HG03342 (cell line): ENCODE measurements at regions not wholly inside any gene's neighbourhood (a gene's known extent, or its start where the extent isn't known, plus 50 kb on each side); places are given as distances from the start of the nearest gene placed in this dataset.

ENCODE experiments used
- ATAC-seq: cut with Tn5 transposase; IDR thresholded peaks from one replicate; pipeline ENCODE4 v1.9.1; 2021; ENCODE audit warnings: mild to moderate bottlenecking, moderate library complexity; ENCODE audit not compliant: unreplicated experiment

DNA sequence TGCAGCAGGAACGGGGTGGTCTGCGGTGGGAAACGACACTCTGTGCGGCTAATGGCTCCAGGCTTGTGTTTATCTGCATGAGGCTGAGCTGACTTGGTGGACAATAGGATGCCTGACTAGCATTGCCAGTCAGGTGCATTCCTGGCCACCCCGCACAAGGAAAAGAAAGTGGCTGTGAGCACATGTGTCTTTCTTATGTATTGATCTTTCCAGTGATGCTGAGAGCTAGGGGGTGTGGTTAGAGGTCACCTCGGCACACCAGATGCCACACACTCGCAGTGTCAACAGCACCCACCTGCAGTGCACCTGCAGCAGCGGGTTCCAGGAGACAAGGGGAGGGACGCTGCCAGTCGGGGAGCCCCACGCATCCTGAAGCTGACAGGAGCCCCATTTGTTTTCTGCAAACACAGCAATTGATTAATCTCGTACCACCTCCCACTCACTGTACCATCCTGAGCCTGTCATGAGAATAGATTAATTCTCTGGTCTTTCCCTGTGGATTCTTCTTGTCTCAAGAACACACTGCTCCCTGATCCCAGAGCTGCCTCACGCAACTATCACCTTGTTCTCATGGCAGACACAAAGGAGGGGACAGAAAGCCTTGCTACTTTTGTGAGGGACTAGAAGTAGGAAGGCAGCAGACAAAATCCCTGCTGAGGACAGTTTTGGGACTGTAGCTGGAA lies 251.7 kb upstream of the WWC1 start:
- no peak for ATAC-seq

DNA sequence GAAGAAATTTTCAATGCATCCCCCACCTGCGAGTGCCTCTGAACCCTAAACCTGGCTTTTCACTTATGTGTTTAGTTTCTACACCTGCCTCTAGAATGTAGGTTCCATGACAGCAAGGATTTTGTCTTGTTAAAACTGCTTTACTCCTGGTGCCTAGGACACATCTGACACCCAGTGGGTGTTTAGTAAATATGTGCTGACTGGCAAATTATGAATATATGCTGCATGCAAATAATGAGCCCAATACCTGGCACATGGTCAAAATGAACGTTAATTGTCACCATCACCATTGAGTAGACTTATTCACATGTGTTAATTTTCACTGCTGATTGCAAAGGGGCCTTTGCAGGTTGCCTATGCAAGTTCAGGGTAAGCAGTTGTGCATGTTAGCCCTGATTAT lies 249.9 kb upstream of the WWC1 start:
- ATAC-seq: no peak

DNA sequence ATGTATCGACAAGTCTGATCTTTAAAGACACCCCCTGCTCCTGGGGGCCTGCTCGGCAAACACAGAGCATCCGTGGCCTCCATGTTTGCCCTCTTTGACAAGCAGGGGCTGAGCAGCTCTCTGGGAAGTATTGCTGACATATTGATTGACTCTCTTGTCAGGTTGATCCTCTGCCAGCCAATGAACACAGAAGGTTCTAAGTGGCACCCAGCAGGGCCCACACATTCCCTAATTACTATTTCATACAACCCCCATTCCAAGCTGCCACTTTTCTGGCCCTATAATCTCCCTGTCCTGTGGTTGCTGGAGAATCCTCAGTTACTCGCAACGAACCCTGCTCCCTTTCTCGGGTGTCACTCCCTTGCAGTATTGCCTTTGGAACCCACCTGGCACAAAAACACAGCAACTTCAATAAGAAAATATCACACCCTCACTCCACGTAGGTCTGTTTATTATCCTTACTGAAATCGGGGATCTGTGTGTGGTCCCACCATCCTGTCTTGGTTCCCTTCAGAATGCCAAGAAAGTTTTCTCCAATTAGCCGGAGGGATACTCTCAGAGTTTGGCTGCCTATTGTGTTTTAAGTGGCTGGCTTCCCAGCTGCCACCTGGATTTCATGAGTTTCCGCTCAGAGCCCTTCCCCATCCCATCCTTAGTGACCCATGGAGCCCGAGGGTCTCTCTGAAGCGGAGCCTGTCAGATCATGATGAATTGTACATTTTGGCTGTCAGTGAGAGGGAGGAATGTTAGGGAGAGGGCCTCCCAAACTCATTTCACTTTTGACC lies 249.0 kb upstream of the WWC1 start:
- no peak for ATAC-seq

DNA sequence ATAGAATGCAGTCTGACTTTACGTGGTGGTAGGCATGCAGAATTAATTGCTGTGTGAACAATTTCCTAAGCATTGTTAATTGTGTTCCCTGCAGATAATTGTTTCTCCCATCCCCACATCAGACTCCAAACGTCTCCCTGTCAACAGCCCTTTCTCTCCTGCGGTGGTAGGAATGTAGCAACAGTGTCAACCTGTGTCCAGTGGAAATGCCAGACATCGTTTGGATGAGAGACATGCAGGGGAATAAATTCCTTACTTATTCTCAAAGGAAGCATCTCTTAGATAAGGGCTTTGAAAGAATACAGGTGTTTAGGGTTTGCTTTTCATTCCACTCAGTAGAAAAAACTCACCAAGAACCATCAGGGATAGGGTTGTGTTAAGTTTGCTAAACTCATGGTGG lies 245.3 kb upstream of the WWC1 start:
- no peak for ATAC-seq

DNA sequence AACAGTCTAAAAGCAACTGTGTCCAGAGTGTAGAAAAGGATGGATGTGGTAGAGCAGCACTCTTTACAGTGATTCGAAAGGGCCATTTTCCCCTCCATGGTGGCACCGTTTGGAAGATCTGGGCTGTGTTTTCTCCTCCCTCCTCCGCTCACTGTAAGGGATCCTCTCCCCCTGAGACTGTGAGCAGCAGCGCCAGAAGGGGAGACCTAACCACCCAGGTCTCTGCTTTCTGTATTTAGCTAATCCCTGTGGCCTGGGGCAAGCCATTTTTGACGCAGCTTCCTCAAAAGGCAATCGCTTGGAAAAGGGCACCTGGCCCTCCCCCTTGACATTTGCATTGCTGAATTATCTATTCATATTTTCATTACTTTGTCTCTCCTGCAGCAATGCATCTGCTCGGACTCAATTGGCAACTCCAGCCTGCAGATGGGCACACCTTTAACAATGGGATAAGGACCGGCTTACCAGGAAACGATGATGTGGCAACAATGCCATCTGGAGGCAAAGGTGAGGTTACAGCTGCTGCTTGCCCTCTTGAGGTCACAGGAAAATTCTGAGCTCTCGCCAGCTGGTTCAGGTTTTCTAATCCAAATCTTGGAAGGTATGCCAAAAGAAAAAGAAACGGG lies 244.3 kb upstream of the WWC1 start:
- peak; percentile 50 for ATAC-seq

DNA sequence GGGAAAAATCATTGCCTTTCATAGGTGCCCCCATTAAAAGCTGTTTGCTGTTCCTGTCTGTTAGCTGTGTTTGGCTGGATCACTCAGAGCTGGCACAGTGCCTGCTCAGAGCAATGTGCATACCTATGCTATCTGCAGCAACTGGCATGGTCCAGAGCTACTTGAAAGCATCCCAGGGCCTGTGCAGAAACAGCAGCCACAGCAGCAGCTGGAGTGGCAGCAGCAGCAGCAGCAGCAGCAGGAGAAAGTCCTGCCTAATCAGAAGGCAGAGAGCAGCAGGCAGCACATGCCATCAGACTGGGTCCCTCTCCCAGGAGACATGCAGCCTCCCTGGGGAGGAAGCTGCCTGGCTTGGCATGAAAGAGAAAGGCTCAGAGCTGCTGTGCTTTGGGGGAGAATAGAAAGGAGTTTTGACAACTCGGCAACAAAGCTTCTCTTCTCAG lies 243.8 kb upstream of the WWC1 start:
- peak; percentile 18 for ATAC-seq

DNA sequence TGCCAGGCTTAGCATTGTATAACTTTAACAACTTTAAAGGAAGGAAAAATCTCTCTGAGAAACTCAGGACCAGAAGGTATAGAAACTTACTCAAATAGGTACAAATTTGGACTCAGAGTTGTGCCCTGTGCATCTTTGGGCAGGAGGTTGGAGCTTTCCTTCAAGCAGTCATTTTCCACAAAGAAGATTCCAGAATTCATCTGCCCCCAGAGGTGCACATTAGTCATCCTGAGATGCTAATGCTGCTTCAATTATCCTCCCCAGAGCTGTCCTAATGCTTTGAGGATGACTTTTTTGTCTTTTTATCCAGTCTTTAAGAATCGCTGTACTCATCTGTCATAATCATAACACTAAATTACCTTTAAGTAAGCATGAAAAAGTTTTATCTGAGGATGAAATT lies 243.0 kb upstream of the WWC1 start:
- ATAC-seq: no peak

DNA sequence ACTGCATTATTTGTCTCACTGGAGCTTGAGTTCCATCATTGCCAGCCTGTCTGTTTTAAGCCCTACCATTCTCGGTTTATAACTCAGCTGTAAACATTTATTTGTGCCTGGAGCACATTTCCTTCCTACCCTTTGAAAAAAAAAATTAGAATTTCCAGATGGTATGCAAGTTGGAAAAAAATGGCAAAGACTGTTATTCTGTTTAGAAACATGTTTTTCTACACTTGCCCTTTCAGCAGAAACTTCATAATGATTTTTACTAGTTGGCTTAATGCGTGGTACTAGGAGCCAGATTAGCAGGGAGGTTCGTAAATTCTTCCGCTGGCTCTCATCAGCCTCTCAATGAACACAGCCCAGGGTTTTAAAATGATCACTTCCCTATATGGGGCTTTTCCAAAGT lies 238.8 kb upstream of the WWC1 start:
- ATAC-seq: no peak

DNA sequence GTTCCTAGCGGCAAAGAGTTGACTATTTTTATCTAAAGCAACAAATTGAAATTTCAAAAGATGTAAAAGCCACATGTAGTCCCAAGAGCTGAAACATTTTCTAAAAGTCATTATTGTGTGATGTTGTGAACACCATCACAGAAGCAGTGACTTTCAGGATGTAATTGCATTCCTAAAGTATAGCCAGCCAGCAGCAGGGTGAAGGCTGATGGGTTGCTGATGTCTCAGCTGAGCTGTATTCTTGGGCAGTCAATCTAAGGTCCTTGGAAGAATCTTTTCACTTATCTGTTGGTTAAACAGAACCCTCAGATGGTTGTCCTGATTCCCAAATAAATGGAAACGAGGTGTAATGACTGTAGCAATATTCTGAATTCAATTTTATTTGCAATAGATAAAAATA lies 237.4 kb upstream of the WWC1 start:
- no peak for ATAC-seq

DNA sequence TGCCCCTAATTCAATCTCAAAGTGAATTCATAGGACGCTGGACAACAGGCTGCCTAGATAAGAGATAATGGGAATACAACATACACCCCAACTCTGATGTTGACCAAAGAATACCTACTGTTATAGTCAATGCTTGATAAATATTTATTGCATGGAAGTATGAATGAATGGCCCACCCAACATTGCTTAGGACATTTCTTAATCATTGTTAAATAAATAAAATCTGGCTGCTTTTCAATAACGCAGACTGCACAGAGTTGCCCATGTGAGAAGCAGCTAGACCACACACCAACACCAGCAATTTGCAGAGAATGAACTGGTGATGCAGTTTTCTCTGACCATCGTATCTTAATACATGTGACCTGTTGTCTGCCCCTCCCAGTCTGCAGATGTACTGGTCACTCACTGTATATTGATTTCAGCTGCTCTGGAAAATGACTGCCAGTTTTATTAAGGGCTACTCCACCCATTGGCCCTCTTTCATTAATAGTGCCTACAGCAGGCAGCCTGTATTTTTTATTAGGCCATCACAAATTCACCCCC lies 236.2 kb upstream of the WWC1 start:
- ATAC-seq: no peak

DNA sequence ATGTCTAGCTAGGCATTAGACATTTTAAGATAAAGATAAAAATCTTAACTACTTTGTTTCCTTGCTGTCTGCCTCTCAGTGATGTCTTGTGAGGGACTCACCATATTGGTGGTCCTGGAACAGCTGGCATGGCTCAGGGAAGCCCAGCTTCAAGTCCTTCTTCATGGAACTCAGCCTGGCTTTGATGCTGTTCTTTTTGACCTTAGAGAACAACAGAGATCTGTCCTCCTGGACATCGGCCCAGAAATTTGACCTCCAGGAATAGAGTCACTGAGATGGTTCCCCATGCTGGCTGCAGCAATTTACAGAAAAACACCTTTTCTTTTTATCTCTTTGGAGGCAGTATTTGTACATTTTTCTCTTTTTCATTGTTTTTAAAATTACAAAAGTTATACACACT lies 235.5 kb upstream of the WWC1 start:
- no peak for ATAC-seq

DNA sequence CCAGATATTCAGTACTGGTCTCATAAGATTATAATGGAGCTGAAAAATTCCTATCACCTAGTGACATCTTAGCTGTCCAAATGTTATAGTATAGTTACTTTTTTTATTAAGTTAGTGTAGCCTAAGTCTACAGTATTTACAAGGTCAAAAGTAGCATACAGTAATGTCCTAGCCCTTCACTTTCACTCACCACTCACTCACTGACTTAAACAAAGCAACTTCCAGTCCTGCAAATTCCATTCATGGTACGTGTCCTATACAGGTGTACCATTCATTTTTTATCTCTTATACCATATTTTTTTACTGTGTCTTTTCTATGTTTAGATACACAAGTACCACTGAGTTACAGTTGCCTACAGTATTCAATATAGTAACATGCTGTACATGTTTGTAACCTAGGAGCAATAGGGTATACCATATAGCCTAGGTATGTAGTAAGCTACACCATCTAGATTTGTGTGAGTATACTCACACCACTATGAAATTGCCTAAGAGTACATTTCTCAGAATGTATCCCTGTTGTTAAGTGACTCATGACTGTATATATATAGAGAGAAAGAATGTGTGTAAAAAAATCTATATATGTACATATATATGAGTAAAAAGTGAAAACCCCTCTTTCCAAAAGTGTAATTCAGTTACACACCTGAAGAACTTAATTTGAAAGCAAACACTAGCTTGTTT lies 234.8 kb upstream of the WWC1 start:
- no peak for ATAC-seq

DNA sequence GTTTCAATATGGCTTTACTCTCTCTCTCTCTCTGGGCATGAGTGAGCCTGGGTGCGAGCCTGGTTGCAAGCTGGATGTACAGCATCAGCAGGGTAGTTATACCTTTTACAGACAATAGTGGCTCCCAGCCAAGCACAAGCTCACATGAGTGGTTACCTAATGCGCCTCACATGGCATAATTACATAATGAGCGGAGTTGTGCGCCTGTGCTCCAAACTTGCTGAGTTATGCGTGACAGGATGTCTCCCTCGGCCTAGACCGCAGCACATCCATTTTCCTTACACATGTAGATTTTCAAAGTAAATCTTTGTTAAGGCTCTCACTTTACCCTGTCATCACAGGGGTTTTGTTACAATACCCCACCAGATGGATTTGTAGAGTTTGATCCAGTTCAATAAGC lies 233.5 kb upstream of the WWC1 start:
- ATAC-seq: no peak

DNA sequence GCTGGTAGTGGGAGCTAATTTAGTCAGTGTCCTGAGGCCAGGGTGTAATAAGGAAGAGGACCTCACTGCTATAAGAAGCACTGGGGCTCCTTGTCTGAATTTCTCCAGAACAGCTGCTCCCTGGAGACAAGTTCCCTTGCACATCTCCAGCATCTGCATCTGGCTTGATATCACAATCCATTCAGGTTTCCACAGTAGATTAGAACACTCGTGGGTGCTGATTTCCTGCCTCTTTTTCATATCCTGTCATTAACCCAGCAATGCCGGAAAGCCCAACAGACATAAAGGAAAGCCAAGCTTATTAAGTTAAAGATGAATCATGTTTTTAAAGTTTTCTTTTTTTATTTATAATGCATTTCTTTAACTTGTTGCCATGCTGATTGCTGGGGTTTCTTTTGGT lies 232.3 kb upstream of the WWC1 start:
- no peak for ATAC-seq

DNA sequence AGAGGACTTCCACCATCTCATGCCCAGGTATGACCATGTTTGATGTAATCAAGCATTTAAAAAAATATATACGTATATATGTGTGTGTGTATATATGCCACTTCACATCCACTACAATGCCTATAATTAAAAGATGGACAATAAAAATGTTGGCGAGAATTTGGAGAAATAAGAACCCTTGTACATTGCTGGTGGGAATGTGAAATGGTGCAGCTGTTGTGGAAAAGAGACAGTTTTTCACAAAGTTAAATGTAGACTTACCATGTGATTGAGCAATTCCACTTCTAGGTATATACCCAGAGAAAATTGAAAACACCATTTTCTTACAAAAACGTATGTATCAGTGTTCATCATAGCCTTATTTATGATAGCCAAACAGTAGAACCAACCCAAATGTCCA lies 229.2 kb upstream of the WWC1 start:
- no peak for ATAC-seq

DNA sequence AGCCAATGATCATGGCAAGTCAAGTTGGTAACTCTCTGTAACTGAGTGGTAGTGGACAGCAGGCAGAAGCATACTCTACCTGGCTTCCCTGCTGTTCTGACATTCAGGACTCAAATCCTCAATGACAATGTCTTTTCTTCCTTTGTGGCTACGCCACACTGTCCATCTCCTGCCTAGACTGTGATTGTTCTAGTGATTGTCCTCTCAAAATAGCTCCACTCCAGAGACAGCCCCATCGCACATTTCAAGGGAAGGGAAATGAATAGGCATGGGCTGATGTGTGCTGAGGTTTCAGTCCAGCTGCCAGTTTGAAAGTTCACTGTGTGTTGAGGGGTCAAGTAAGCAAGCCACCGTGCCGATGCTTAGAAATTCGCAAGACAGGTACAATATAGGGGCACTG lies 227.0 kb upstream of the WWC1 start:
- ATAC-seq: no peak

DNA sequence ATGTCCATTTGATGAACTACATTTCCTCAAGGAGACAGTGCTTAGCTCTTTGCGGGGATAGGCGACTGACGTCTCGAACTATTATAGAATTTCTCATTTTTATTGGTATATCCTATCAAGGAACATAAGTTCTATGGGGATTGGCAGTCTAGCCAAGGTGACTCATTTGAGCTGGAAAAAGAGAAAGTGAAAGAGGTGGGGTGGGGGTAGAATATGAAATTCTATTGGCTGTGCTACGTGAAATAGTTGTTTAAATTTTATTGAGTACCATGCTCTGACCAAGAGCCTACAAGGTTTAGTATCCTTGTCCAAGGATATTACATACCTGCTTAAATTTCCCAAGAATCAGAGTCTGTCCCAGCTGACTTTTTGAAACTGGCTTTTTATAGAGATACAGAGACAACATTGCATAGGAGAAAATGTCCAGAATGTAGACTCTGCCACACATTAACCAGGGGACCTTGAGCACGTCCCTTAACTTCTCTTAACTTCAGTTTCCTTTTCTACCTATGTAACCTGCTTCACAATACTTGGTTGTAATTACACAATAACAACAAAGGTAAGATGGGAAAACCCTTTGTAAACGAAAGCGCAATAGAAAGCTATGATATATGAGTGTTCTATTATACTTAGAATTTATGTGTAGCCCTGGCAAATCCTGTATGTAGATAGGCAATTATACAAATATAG lies 226.4 kb upstream of the WWC1 start:
- ATAC-seq: no peak

DNA sequence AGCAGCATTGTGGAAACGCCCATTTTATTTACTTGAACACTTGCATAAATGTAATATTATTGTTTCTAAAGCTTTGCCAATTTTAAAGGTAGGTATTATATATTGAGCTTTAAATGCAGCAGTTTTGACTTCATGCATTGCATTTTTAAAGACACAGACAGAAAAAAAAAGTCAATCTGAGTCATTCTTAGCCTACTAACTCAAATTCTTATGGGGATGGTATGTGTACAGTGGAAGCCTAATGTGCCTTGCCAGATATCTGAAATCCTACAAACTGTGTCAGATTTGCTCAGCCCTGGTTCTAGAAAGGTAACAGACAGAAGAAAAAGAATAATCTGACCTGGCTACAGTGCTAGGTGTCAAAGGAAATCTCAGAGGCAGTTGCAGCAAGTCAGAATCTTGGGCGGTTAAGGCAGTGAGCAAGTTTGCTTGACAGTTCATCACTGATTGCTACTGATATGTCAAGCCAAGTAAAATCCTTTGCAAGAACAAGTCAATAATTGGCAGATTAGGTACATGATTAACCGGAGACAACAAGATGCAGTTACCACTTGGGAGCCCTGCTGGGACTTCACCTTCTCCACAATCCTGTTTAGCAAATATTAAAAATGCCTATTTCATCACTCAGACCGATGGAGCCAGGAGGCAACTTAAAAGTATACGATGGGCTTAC lies 224.8 kb upstream of the WWC1 start:
- ATAC-seq: no peak

DNA sequence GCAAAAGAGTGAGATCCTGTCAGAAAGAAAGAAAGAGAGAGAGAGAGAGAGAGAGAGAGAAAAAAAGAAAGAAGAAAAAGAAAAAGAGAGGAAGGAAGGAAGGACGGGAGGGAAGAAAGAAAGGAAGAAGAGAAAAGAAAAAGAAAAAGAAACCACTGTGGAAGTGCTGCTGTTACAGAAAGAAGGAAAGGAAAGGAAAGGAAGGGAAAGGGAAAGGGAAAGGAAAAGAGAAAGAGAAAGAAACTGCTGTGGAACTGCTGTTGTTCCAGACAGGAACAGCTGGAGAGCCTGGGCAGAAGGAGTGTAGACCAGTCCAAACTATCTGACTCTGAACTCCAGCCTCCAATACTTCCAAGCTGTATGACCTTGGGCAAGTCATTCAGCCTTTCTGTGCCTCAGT lies 220.7 kb upstream of the WWC1 start:
- ATAC-seq: no peak

DNA sequence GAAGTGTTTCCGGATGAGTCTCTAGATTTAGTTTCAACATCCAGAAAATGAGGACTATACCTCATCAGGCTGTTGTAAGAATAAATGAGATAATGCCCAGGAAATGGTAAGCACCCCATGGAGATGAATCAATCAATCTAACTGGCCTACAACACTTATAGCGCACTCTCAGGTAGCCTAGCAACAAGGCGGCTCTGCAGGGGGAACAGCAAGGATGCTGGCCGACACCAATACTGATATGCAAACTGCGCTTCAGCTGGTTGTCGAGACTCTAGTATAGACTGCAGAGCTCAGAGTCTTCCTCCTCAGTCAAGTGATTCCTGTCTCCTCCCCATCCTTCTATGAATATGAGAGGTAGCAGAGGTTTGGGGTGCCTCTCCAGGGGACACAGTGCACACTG lies 218.8 kb upstream of the WWC1 start:
- no peak for ATAC-seq
